Superior temporal gyrus (tissue), 1 donor: ENCODE measurements at regions not wholly inside any gene's neighbourhood (a gene's known extent, or its start where the extent isn't known, plus 50 kb on each side); places are given as distances from the start of the nearest gene placed in this dataset.
"Not testable (repeated sequence)": the region's sequence is repeated elsewhere in the genome, so short reads cannot be mapped to it uniquely, and the experiment has no call there.

Source experiments
- DNase-seq: peaks from one replicate; pipeline ENCODE4 v3.0.0-alpha.2; 2016; ENCODE audit errors: extremely low spot score

- DNase-seq = peak; percentile 55
These were observed 115.9 kb downstream of the OTOR start for GRCh38 chr20:16864069-16864468.

- no peak for DNase-seq
These were observed 116.8 kb downstream of the OTOR start for GRCh38 chr20:16864963-16865362.

- no peak for DNase-seq
These were observed 117.2 kb downstream of the OTOR start for GRCh38 chr20:16865406-16865805.

- DNase-seq = not testable (repeated sequence)
These were observed 125.0 kb downstream of the OTOR start for GRCh38 chr20:16873124-16873523.

- DNase-seq = no peak
These were observed 128.9 kb downstream of the OTOR start for GRCh38 chr20:16877053-16877554.

GRCh38 chr20:16885746-16886145 lies 137.6 kb downstream of the OTOR start:
- DNase-seq = no peak

- DNase-seq = no peak
These were observed 150.3 kb downstream of the OTOR start for GRCh38 chr20:16898433-16898832.

GRCh38 chr20:16902662-16903061 lies 154.5 kb downstream of the OTOR start:
- DNase-seq = no peak

GRCh38 chr20:16904751-16905150 lies 156.6 kb downstream of the OTOR start:
- no peak for DNase-seq

GRCh38 chr20:16914277-16914676 lies 166.1 kb downstream of the OTOR start:
- DNase-seq = no peak

GRCh38 chr20:16916165-16916564 lies 168.0 kb downstream of the OTOR start:
- no peak for DNase-seq

GRCh38 chr20:16917636-16918035 lies 169.5 kb downstream of the OTOR start:
- DNase-seq = no peak

- peak; percentile 34 for DNase-seq
These were observed 170.2 kb downstream of the OTOR start for GRCh38 chr20:16918366-16918765.

- DNase-seq = no peak
These were observed 171.7 kb downstream of the OTOR start for GRCh38 chr20:16919841-16920240.

- peak; percentile 53 for DNase-seq
These were observed 174.7 kb downstream of the OTOR start for GRCh38 chr20:16922834-16923233.

- no peak for DNase-seq
These were observed 178.7 kb downstream of the OTOR start for GRCh38 chr20:16926626-16927430.

GRCh38 chr20:16929756-16930155 lies 181.6 kb downstream of the OTOR start:
- no peak for DNase-seq

- DNase-seq = no peak
These were observed 182.5 kb downstream of the OTOR start for GRCh38 chr20:16930656-16931055.

GRCh38 chr20:16939051-16939450 lies 190.9 kb downstream of the OTOR start:
- no peak for DNase-seq

GRCh38 chr20:16940701-16941100 lies 192.5 kb downstream of the OTOR start:
- no peak for DNase-seq

- DNase-seq = no peak
These were observed 193.9 kb downstream of the OTOR start for GRCh38 chr20:16942051-16942450.

- no peak for DNase-seq
These were observed 194.6 kb downstream of the OTOR start for GRCh38 chr20:16942756-16943155.

GRCh38 chr20:16944745-16945144 lies 196.6 kb downstream of the OTOR start:
- no peak for DNase-seq

- DNase-seq = no peak
These were observed 197.5 kb downstream of the OTOR start for GRCh38 chr20:16945619-16946018.
